Inflammatory macrophage treated with lipopolysaccharide for 4 hours (primary cell): ENCODE measurements at regions not wholly inside any gene's neighbourhood (a gene's known extent, or its start where the extent isn't known, plus 50 kb on each side); places are given as distances from the start of the nearest gene placed in this dataset.

Experiments used
- DNase-seq: peaks from one replicate; pipeline ENCODE4 v3.0.0-alpha.2; 2020

DNA sequence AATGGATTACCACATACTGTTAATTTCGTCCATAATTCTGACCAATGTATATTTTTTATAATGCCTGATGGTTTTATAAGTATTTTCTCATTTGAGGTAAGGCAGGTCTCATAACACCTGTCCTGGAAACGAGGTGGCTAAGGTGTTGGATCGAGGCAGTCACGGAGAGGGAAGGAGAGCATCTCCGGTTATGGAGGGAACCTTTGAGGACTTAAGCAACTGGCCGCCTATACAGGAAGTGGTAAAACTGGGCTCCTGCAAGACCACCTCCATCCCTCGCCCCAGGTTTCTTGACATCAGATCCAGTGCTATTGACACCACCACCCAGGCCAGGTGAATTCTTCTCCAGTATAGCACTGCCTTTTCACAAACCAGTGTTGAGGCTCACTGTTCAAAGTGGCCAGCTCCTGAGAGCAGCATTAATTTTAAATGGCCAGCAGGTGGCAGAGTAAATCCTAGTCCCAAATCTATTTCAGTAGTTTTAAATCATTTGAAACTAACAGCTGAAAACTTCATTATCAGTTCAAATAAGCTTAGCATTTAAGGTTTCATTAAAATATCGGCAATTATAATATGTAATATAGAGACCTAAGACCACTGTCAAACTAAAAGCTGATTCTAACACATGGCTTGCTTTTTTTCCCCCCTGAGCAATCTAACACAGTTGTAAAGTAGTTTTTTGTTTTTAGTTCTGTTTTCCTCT, 100.8 kb downstream of the PPM1A start:
- DNase-seq = peak; percentile 34

DNA sequence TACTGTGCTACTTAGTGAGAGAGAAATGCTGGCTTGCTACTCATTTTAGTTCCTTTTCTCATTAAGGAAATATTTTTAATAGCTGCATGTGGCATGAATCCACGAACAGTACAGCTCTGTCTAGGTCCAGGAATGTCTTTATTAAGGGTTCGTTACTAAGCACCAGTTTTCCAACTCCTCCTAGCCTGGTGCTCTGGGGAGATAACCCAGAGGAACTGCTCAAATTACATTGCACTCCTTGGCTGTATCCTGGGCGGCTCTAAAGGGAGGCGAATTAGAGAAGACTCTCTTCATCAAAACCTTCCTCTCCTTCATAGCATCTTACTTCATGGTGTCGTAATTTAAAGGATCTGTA, 101.3 kb downstream of the PPM1A start:
- DNase-seq = no peak

DNA sequence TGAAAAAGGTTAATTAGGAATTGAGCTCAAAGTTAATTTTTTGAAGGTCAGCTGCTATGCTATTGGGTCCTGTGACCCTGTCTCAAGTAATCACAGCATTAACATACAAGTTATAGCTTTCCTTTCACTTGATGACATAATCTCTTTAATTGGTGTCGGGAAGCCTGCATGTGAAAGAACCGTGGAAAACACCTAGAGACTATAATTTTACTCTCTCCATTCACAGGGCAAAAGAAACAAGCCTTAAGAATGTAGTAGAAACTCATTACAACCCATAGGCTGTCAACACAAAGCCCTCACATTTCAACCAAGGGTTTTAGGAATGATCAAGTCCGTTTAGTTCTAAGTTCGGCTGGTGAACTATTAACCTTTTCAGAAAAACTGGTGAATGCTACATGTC, 104.4 kb downstream of the PPM1A start:
- DNase-seq = no peak

DNA sequence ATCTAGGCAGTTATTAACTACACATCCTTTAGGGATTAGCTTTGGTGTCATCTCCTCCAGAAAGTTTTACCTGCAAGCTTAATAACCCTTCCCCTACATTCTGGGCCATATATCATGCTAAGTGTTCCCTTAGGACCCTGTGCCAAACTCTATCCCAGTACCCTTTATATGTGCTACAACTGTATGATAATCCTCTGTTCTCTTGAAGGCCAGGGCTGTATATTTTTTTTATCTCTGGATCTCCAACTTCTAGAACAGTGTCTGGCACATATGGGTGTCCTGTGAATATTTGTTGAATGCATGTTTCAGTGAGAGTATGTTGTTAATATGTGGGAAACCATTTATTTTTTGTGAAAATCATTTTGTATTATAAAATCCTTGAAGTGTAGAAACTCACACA, 106.7 kb downstream of the PPM1A start:
- DNase-seq = no peak

DNA sequence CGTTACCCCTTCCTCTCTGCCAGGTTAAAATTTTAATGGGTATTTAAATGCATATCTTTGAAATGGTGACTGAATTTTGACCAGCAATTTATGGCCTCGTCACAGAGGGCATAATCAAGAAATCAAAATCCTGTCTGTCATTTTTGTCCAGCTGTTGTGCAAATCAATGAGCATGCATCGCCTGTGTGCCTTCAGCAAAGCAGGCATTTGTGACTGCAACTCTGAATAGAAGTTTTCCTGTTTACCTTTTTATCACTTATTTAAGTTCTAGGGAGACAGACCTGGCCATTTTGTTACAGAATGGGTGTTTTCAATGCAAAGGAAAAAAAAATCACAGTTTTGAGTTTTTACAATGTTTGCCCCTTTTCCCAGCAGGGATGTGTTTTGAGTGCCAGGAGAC, 107.4 kb downstream of the PPM1A start:
- DNase-seq = no peak

DNA sequence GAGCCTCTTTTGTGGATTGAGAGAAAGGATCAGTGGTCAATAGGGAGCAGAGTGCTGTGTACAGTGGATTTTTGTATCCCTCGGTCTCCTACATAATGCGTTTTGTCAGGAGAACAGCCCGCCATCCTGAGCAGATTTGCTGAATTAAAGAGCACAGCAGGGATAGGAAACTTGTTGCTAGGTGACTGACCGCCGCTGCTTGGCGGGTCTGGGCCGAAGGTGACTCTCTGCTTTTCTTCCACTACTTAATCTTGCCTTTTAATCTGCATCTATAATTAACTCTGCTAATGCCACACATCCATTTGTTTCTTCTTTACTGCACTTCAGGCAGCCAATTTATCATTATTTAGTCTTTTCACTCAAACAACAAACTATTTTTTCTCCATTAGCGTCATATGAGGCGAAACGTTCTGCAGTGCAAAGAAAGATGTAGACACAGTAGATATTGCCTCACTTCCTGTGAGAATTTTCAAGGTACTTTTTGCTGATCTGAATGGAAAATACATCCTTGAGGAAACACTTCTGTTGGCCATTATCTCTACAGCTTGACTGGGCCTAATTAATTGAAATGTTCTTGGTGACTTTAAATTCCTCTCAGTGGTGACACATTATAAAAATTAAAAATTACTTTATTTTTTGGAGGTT, 108.0 kb downstream of the PPM1A start:
- DNase-seq = no peak

DNA sequence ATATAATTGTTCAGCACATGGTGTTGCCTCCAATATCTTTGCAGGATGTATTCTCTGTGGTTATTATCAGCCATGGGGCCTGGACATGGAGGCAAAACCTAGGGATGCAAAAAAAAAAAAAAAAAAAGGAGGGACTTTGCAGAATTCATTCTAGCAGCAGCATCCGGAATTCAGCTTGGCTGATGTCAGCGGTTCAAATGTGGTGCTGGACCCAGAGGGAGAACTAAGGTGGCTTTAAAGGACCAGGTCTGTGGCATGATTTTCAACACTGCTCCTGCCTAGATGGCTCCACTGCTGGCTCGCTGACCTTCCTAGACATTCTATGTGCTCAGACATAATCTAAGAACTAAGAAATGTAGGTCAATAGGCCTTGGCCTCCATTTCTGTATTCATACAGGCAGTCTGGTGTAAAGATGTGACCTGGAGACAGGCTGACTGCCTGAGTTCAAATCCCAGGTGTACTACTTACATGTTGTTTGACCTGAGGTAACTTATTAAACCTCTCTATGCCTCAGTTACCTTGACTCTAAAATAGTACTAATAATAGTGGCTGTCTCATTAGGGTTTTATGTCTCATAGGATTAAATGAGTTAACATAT, 108.6 kb downstream of the PPM1A start:
- no peak for DNase-seq

DNA sequence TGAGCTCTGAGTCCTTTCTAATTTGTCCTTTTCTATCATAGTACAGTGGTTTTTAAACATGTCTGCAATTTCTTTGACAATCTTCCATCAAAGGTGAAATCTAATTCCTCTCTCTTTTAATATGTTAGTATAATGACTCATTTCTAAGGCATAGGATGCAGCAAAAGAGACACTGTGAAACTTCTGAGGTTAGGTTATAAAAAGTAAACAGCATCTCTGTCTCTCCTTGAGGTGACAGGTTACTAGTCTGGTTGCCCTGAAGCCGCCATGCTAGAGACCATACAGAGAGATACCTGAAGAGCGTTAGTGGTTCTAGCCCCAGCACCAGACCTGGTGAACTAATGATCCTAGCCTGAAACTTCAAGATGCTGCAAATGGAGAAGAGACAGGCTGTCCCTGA, 114.3 kb downstream of the PPM1A start:
- DNase-seq = no peak

DNA sequence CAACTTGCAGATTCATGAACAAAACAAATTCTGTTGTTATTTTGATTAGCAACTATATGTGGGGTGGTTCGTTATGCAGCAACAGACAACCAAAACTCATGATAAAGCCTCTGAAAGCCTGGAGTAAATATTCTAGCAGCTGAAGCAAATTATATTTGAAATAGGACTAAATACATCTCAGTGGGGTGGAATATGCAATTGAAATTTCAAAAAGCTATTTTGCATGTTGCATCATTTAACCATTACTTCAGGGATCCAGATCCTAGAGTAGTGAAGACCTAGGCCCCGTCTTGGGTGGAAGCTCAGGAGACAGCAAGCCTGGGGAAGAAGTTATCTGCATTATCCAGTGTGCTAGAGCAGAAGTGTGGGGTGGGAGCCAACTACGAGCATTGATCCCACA, 114.7 kb downstream of the PPM1A start:
- DNase-seq = no peak

DNA sequence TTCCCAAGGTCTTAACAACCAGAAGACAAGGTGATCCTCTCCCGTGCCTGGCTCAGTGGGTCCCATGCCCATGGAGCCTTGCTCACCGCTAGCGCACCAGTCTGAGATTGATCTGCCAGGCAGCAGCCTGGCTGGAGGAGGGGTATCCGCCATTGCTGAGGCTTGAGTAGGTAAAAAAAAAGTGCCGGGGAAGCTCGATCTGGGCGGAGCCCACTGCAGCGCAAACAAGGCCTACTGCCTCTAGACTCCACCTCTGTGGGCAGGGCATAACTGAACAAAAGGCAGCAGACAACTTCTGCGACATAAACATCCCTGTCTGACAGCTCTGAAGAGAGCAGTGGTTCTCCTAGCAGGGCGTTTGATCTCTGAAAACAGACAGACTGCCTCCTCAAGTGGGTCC, 104.0 kb downstream of the C14orf39 start:
- no peak for DNase-seq
